ENCODE measurements at regions not wholly inside any gene's neighbourhood (a gene's known extent, or its start where the extent isn't known, plus 50 kb on each side); places are given as distances from the start of the nearest gene placed in this dataset.

GRCh38 chr1:57976216-57976615, 552.4 kb upstream of the DAB1 start:
- ATAC-seq (no peak), DNase-seq (no peak)
- Mint-ChIP-seq H3K4me3 (no peak overlapping the region), H3K27me3 (peaks cover 11% of the 10 kb centered on the region), H3K4me1 (no peaks in the 10 kb centered on the region), H3K27ac (no peak overlapping the region), H3K9me3 (peaks cover 14% of the 10 kb centered on the region), H3K36me3 (ENCODE audit: low read depth) (no peaks in the 10 kb centered on the region)

- DNase-seq (no peak), ATAC-seq (no peak)
- Mint-ChIP-seq H3K9me3 (no peaks in the 10 kb centered on the region), H3K27ac (no peak overlapping the region), H3K36me3 (ENCODE audit: low read depth) (no peaks in the 10 kb centered on the region), H3K27me3 (no peaks in the 10 kb centered on the region), H3K4me3 (no peak overlapping the region), H3K4me1 (no peaks in the 10 kb centered on the region)
Observed at GRCh38 chr1:57968321-57968720, 544.5 kb upstream of the DAB1 start.

DNA sequence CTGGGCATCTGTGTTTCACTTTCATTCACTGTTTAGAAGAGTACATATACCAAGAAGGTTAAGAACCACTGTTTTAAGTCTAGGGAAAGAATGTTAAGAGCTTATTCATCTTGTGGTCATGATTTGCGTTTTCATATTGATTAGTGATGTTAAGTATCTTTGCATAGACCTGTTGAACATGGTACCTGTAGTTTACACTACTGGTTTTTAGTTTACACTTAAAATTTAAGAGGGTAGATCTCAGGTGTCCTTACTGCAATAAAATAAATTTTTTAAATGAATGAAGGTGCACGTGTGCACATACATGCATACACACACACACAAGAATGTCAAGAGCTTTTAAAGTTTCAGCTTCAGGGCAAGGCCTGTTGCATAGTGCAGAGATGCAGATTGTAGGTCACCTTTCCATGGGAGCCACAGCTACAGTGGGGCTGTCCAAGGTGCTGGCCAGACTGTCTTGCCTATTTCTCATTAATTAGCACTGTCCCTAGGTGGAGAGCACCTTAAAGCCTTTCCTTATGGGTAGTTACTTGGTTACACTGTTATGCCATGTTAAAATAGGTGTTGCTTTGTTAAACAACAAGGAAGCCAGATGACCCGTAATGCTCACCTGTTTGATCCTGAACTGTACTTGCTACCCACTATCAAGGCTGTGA, 543.0 kb upstream of the DAB1 start:
- no peaks in the 10 kb centered on the region for H3K4me1 Mint-ChIP-seq
- H3K27me3 Mint-ChIP-seq, result no peaks in the 10 kb centered on the region
- DNase-seq (no peak), ATAC-seq (no peak)
- H3K27ac Mint-ChIP-seq, result no peak overlapping the region
- no peak overlapping the region for H3K4me3 Mint-ChIP-seq
- no peaks in the 10 kb centered on the region for H3K9me3 Mint-ChIP-seq
- H3K36me3 Mint-ChIP-seq (ENCODE audit: low read depth), result no peaks in the 10 kb centered on the region

DNA sequence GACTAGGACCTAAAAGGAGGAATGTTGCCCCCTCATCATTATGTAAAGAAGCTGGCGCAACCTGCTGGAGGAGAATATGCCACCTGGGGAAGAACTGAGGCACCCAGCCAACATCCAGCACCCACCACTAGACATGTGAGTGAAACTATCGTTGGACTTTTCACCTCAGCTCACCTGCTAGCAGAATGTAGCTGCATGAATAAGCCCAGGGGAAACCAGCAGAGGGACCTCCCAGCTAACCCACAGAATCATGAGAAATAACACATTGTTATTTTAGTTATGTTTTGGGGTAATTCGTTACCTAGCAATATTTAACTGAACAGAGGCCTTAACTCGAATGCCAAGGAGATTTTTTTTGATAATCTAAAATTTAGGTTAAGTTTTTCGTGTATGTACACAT, 542.5 kb upstream of the DAB1 start:
- Mint-ChIP-seq H3K27me3 (no peaks in the 10 kb centered on the region), H3K27ac (no peak overlapping the region), H3K4me3 (no peak overlapping the region), H3K4me1 (no peaks in the 10 kb centered on the region), H3K36me3 (ENCODE audit: low read depth) (no peaks in the 10 kb centered on the region), H3K9me3 (no peaks in the 10 kb centered on the region)
- ATAC-seq (no peak), DNase-seq (no peak)

GRCh38 chr1:57963581-57963980, 539.7 kb upstream of the DAB1 start:
- no peaks in the 10 kb centered on the region for H3K27me3 Mint-ChIP-seq
- H3K36me3 Mint-ChIP-seq (ENCODE audit: low read depth), result no peaks in the 10 kb centered on the region
- H3K27ac Mint-ChIP-seq, result no peak overlapping the region
- no peak overlapping the region for H3K4me3 Mint-ChIP-seq
- H3K9me3 Mint-ChIP-seq, result no peaks in the 10 kb centered on the region
- no peak for ATAC-seq
- no peak for DNase-seq
- no peaks in the 10 kb centered on the region for H3K4me1 Mint-ChIP-seq

DNA sequence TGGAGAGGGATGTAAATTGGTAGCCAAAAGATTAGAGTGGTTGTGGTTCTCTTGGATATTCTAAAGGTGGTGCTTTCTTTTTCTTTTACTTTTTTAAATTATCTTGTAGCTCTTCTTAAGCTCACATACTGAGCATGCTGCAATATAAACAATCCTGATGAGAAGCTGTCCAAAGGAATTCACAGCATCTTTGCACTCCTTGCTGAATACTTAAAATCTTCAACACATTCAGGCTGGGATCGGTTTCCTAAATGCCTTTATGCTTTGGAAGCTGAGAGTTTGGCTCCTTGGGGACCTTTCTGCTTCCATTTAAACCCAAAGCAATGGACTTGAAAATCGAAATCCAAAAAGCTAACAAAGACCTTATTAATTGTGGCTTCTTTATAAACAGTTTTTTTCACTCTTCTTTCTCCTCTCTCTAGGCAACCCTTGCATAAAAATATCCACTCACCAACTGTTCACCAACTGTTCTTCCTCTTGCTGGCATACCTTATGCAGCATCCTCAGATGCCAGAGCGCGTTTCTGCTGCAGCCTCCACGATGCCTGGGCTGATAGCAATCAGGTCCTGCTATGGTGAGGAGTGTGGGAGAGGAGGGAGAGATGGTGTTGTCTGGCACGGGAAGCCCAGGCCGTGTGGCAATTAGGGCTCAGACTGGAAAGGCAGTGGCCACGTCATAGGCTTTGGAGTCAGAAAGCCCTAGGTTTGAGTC, 535.8 kb upstream of the DAB1 start:
- Mint-ChIP-seq H3K27ac (no peak overlapping the region), H3K4me3 (no peak overlapping the region), H3K27me3 (no peaks in the 10 kb centered on the region), H3K36me3 (ENCODE audit: low read depth) (no peaks in the 10 kb centered on the region), H3K4me1 (no peaks in the 10 kb centered on the region), H3K9me3 (no peaks in the 10 kb centered on the region)
- DNase-seq (no peak), ATAC-seq (no peak)

DNA sequence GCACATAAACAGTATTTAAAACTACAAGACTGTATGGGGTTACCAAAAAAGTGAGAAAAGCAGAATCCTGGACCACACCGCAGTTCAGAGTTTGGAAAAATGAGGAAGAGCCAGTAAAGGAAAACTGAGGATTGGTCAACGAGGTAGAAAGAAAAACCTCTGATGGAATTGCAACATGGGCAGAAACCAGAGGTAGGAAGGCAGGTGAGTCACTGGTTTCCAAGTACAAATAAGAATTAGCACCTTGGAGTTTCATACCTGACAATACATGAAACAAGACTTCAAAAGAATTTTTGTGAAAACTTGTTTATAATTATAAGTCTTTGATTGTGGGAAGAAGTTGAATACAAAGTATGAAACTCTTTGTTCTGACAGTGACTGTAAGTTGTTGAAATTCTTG, 533.7 kb upstream of the DAB1 start:
- H3K4me1 Mint-ChIP-seq, result no peaks in the 10 kb centered on the region
- DNase-seq (no peak), ATAC-seq (no peak)
- no peak overlapping the region for H3K27ac Mint-ChIP-seq
- H3K27me3 Mint-ChIP-seq, result no peaks in the 10 kb centered on the region
- no peaks in the 10 kb centered on the region for H3K9me3 Mint-ChIP-seq
- H3K4me3 Mint-ChIP-seq, result no peak overlapping the region
- no peaks in the 10 kb centered on the region for H3K36me3 Mint-ChIP-seq (ENCODE audit: low read depth)

- H3K27me3 Mint-ChIP-seq, result peaks cover 1% of the 10 kb centered on the region
- no peaks in the 10 kb centered on the region for H3K4me1 Mint-ChIP-seq
- H3K9me3 Mint-ChIP-seq, result no peaks in the 10 kb centered on the region
- H3K27ac Mint-ChIP-seq, result no peak overlapping the region
- no peak for ATAC-seq
- H3K4me3 Mint-ChIP-seq, result no peak overlapping the region
- H3K36me3 Mint-ChIP-seq (ENCODE audit: low read depth), result no peaks in the 10 kb centered on the region
- no peak for DNase-seq
Observed at GRCh38 chr1:57951390-57951789, 527.5 kb upstream of the DAB1 start.

GRCh38 chr1:57949168-57949567, 525.3 kb upstream of the DAB1 start:
- DNase-seq (no peak), ATAC-seq (no peak)
- H3K36me3 Mint-ChIP-seq (ENCODE audit: low read depth), result no peaks in the 10 kb centered on the region
- H3K9me3 Mint-ChIP-seq, result no peaks in the 10 kb centered on the region
- no peaks in the 10 kb centered on the region for H3K4me1 Mint-ChIP-seq
- peaks cover 1% of the 10 kb centered on the region for H3K27me3 Mint-ChIP-seq
- no peak overlapping the region for H3K27ac Mint-ChIP-seq
- H3K4me3 Mint-ChIP-seq, result no peak overlapping the region

DNA sequence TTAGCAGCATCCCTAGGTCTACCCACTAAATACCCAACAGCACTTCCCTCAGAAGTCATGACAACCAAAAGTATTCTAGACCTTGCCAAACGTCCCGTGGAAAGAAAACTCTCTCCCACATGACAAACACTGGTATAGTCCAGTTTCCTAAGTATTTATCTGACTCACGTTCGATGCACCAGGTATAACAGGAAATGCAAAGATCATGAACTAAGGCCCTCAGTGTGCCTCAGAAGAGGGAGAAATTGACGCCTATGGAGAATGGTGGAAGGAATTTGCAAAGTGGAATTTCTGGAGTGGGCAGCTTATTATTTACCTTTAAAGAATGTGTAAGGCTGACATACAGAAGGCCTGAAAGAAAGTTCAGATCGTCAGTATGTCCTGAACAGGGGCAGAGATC, 523.6 kb upstream of the DAB1 start:
- H3K27me3 Mint-ChIP-seq, result peaks cover 1% of the 10 kb centered on the region
- no peaks in the 10 kb centered on the region for H3K36me3 Mint-ChIP-seq (ENCODE audit: low read depth)
- no peaks in the 10 kb centered on the region for H3K9me3 Mint-ChIP-seq
- no peak overlapping the region for H3K4me3 Mint-ChIP-seq
- H3K27ac Mint-ChIP-seq, result no peak overlapping the region
- DNase-seq (no peak), ATAC-seq (no peak)
- no peaks in the 10 kb centered on the region for H3K4me1 Mint-ChIP-seq

DNA sequence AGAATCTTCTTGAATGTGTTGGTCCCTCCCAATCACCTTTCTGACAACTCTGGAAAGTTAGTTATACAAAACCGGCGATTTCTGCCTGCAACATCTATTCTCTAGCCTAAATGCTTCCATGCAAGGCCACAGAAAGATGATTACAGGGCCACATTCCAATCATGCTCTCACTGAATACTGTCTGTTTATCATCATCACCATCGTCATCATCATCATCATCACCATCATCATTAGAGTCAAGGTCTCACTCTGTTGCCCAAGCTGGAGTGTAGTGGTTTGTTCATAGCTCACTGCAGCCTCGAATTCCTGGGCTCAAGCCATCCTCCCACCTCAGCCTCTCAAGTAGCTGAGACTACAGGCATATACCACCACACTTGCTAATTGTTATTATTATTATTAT, 521.2 kb upstream of the DAB1 start:
- Mint-ChIP-seq H3K9me3 (no peaks in the 10 kb centered on the region), H3K4me1 (no peaks in the 10 kb centered on the region), H3K27ac (no peak overlapping the region), H3K36me3 (ENCODE audit: low read depth) (no peaks in the 10 kb centered on the region), H3K4me3 (no peak overlapping the region), H3K27me3 (no peaks in the 10 kb centered on the region)
- ATAC-seq, result no peak
- no peak for DNase-seq

- no peak for DNase-seq
- Mint-ChIP-seq H3K36me3 (ENCODE audit: low read depth) (no peaks in the 10 kb centered on the region), H3K27ac (no peak overlapping the region), H3K27me3 (no peaks in the 10 kb centered on the region), H3K4me3 (no peak overlapping the region), H3K4me1 (no peaks in the 10 kb centered on the region), H3K9me3 (no peaks in the 10 kb centered on the region)
- ATAC-seq, result no peak
Observed at GRCh38 chr1:57943365-57943764, 519.5 kb upstream of the DAB1 start.

DNA sequence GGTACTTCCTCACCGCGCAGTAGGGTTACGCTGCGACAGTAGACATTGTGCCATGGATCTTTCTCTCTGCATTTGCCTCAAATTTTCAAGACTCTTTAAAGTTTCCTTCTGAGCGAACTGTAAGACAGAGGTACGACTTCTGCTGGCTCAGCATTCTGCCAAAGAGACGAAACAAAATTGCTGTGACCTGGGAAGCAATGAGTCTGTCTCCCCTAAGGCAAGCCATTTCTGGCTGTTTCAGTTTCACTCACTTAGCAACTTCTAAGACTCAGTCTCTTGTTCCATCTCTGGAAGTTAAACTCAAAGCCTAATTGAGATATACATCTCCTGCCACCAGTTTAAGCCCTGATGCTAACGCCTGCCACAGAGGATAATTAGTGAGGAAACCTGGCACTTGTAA, 510.9 kb upstream of the DAB1 start:
- Mint-ChIP-seq H3K4me3 (no peak overlapping the region), H3K36me3 (ENCODE audit: low read depth) (no peaks in the 10 kb centered on the region), H3K4me1 (no peaks in the 10 kb centered on the region), H3K9me3 (no peaks in the 10 kb centered on the region), H3K27ac (no peak overlapping the region), H3K27me3 (no peaks in the 10 kb centered on the region)
- DNase-seq (no peak), ATAC-seq (no peak)

DNA sequence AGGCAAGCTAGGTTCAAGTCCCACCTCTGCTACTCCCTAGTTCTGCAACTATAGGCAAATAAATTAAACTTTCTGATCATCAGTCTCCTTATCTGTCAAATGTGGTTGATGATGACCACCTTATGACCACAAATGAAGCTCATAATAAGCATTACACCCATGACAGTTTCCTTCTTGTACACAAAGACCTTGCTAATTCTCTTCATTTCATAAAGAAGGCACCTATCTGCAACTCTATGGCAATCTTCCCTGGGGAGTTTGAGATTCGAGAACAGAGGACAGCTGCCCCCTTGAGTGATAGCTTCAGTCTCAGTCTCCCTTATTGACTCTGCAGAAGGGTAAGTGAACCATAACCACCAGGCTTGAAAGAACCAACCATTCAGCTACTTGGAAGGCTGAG, 503.1 kb upstream of the DAB1 start:
- Mint-ChIP-seq H3K27me3 (no peaks in the 10 kb centered on the region), H3K9me3 (no peaks in the 10 kb centered on the region), H3K4me1 (no peaks in the 10 kb centered on the region), H3K4me3 (no peak overlapping the region), H3K36me3 (ENCODE audit: low read depth) (no peaks in the 10 kb centered on the region), H3K27ac (no peak overlapping the region)
- ATAC-seq (no peak), DNase-seq (no peak)

DNA sequence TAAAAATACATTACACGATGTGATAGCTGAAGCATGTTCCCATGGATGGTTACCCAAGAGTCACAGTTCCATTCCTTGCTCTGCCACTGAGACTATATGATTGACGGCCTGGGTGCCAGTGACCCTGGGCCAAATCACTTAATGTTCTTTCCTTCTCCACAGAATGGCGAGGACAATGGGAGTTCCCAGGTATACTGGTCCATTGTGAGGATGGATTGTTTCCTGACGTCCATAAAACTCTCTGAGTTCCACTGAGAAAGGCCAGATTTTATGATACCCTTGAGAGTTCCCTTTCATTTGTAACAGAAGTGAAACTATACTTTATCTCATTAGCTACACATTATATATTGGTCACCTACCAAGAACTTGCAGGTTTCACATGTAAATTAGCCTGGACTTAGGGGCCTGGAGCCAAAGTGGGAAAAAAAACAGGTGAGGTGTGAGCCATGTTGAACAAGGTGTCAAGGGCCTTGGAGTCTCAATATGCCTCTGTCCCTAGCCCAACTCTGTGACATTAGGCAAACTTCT, 502.2 kb upstream of the DAB1 start:
- H3K4me3 Mint-ChIP-seq, result no peak overlapping the region
- peaks cover 1% of the 10 kb centered on the region for H3K9me3 Mint-ChIP-seq

More for the DNA sequence above, 502.2 kb upstream of the DAB1 start:
- H3K27ac Mint-ChIP-seq, result no peak overlapping the region
- no peaks in the 10 kb centered on the region for H3K36me3 Mint-ChIP-seq (ENCODE audit: low read depth)
- DNase-seq, result no peak
- no peaks in the 10 kb centered on the region for H3K4me1 Mint-ChIP-seq
- ATAC-seq, result no peak
- no peaks in the 10 kb centered on the region for H3K27me3 Mint-ChIP-seq

All from activated naive CD8-positive, alpha-beta T cell treated with anti-CD3 and anti-CD28 coated beads, Interleukin-2, amount 50 U/mL, for 24 hours (primary cell).